ENCODE measurements at regions not wholly inside any gene's neighbourhood (a gene's known extent, or its start where the extent isn't known, plus 50 kb on each side); places are given as distances from the start of the nearest gene placed in this dataset.

DNA sequence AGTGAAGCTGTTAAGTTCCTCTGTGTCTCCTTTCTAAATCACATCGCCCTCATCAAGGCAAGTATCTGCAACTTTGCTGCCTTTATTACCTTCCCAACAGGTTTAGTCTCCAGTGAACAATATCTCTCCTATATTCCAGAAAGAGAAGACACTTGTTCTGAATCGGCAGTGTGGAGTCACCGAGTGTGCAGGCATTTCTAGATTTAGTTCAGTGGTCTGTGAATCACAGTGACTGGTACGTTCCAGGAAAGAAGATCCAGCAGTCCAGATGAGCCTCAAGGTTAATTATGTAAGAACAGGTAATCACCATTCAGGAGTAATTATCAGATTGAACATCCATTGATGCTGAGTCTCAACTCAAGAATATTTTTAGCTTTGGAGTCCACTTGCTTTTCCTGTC lies 497.0 kb downstream of the FOXO1 start:
- TF ChIP-seq, protein P1, sequence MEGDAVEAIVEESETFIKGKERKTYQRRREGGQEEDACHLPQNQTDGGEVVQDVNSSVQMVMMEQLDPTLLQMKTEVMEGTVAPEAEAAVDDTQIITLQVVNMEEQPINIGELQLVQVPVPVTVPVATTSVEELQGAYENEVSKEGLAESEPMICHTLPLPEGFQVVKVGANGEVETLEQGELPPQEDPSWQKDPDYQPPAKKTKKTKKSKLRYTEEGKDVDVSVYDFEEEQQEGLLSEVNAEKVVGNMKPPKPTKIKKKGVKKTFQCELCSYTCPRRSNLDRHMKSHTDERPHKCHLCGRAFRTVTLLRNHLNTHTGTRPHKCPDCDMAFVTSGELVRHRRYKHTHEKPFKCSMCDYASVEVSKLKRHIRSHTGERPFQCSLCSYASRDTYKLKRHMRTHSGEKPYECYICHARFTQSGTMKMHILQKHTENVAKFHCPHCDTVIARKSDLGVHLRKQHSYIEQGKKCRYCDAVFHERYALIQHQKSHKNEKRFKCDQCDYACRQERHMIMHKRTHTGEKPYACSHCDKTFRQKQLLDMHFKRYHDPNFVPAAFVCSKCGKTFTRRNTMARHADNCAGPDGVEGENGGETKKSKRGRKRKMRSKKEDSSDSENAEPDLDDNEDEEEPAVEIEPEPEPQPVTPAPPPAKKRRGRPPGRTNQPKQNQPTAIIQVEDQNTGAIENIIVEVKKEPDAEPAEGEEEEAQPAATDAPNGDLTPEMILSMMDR (IDR thresholded peaks at IDR 0.05), result no peak
- TF ChIP-seq POLR2A (IDR thresholded peaks at IDR 0.05), result no peak
